Mucosa of descending colon (tissue), 3 donors: ENCODE measurements at regions not wholly inside any gene's neighbourhood (a gene's known extent, or its start where the extent isn't known, plus 50 kb on each side); places are given as distances from the start of the nearest gene placed in this dataset.

Experiments
- ATAC-seq: fragments of 200-7000 bp; cut with Tn5 transposase; one replicate; pipeline ENCODE4 v1.9.1; 2020; ENCODE audit warnings: mild to moderate bottlenecking, moderate library complexity
- DNase-seq, 3 donors: peaks; one replicate each; pipeline ENCODE4 v3.0.0-alpha.2; 2020
- H3K36me3 ChIP-seq: fragments of 200-600 bp; one replicate; pipeline ENCODE4 v1.8.0; 2021; ENCODE audit warnings: low read depth, mild to moderate bottlenecking
- H3K4me1 ChIP-seq: fragments of 200-600 bp; one replicate; pipeline ENCODE4 v1.8.0; 2021; ENCODE audit warnings: low read depth, mild to moderate bottlenecking
- H3K4me3 ChIP-seq: fragments of 200-600 bp; one replicate; pipeline ENCODE4 v1.8.0; 2021; ENCODE audit warnings: mild to moderate bottlenecking
- H3K9me3 ChIP-seq: fragments of 200-600 bp; one replicate; pipeline ENCODE4 v1.8.0; 2021; ENCODE audit warnings: mild to moderate bottlenecking
- CTCF ChIP-seq: fragments of 200-600 bp; IDR thresholded peaks from one replicate; pipeline ENCODE4 v1.8.0; 2022; ENCODE audit warnings: antibody characterized with exemption, mild to moderate bottlenecking
- intact Hi-C, 2 donors: fragments of 100-400 bp; cut with DNase I in 1 of 2; cut with micrococcal nuclease in 1 of 2; formaldehyde crosslinking; loops; one replicate each; pipeline versions ENCODE4 v1.11.0 to v1.11.1; 2022; cut with DNase I, micrococcal nuclease
- donor health status: DM: no; HTN: no; CAD: no; lungs with moderate emphysema.
- donor health status: DM: no; HTN: no; CAD: no.
- donor health status: DM: no; HTN: yes; CAD: no.

GRCh38 chr11:128048121-128048520 lies 539.2 kb downstream of the ETS1 start:
- Histone ChIP-seq H3K36me3 (no peaks in the 10 kb centered on the region), H3K4me3 (no peak overlapping the region), H3K4me1 (no peaks in the 10 kb centered on the region), H3K9me3 (no peaks in the 10 kb centered on the region)
- no peak for DNase-seq
- no peak for ATAC-seq
- no peak for TF ChIP-seq CTCF
- intact Hi-C loops = no loop called here

- H3K4me3 ChIP-seq = no peak overlapping the region
- H3K4me1 ChIP-seq = no peaks in the 10 kb centered on the region
- H3K36me3 ChIP-seq = no peaks in the 10 kb centered on the region
- no peak for DNase-seq
- ATAC-seq = no peak
- no peaks in the 10 kb centered on the region for H3K9me3 ChIP-seq
- no peak for TF ChIP-seq CTCF
- intact Hi-C loops = no loop called here
Measured at GRCh38 chr11:128047026-128047425, 540.3 kb downstream of the ETS1 start.

- ATAC-seq (no peak), DNase-seq (no peak)
- no peak for TF ChIP-seq CTCF
- no peaks in the 10 kb centered on the region for H3K9me3 ChIP-seq
- H3K4me1 ChIP-seq = no peaks in the 10 kb centered on the region
- no peaks in the 10 kb centered on the region for H3K36me3 ChIP-seq
- intact Hi-C loops = no loop called here
- H3K4me3 ChIP-seq = no peak overlapping the region
Measured at GRCh38 chr11:128046213-128046612, 541.1 kb downstream of the ETS1 start.

GRCh38 chr11:128045094-128045725 lies 542.1 kb downstream of the ETS1 start:
- Histone ChIP-seq H3K4me1 (no peaks in the 10 kb centered on the region), H3K9me3 (no peaks in the 10 kb centered on the region), H3K36me3 (no peaks in the 10 kb centered on the region), H3K4me3 (no peak overlapping the region)
- intact Hi-C loops = no loop called here
- TF ChIP-seq CTCF = no peak
- DNase-seq (no peak), ATAC-seq (no peak)

GRCh38 chr11:128042290-128042751 lies 545.0 kb downstream of the ETS1 start:
- Histone ChIP-seq H3K4me1 (no peaks in the 10 kb centered on the region), H3K36me3 (no peaks in the 10 kb centered on the region), H3K9me3 (no peaks in the 10 kb centered on the region), H3K4me3 (no peak overlapping the region)
- no peak for TF ChIP-seq CTCF
- intact Hi-C loops = no loop called here
- no peak for DNase-seq
- ATAC-seq = no peak

- TF ChIP-seq CTCF = no peak
- intact Hi-C loops = no loop called here
- Histone ChIP-seq H3K9me3 (no peaks in the 10 kb centered on the region), H3K36me3 (no peaks in the 10 kb centered on the region), H3K4me1 (no peaks in the 10 kb centered on the region), H3K4me3 (no peak overlapping the region)
- DNase-seq (no peak), ATAC-seq (no peak)
Measured at GRCh38 chr11:128040603-128041002, 546.8 kb downstream of the ETS1 start.
